ENCODE measurements at regions not wholly inside any gene's neighbourhood (a gene's known extent, or its start where the extent isn't known, plus 50 kb on each side); places are given as distances from the start of the nearest gene placed in this dataset.

- H3K4me1 ChIP-seq (replicated peaks) = no peaks in the 10 kb centered on the region
- intact Hi-C loops (cut with DNase I) = no loop called here
- H3K4me3 ChIP-seq = no peak overlapping the region
- TF ChIP-seq CTCF (IDR thresholded peaks at IDR 0.05) = no peak
- TF ChIP-seq POLR2A (IDR thresholded peaks at IDR 0.05) = no peak
- TF ChIP-seq POLR2AphosphoS5 (IDR thresholded peaks at IDR 0.05) = no peak
- WGBS = 64% methylated on average over 4 of the region's 4 CpGs
- no peak overlapping the region for H3K27ac ChIP-seq
- H3K9me3 ChIP-seq = no peaks in the 10 kb centered on the region
- no peaks in the 10 kb centered on the region for H3K27me3 ChIP-seq (replicated peaks; ENCODE audit: insufficient read depth)
- H3K36me3 ChIP-seq = no peaks in the 10 kb centered on the region
- DNase-seq (ENCODE audit: low spot score) = no peak
Observed at GRCh38 chr9:106304401-106304920, 558.5 kb upstream of the ZNF462 start.

- no peaks in the 10 kb centered on the region for H3K36me3 ChIP-seq
- H3K4me1 ChIP-seq (replicated peaks) = no peaks in the 10 kb centered on the region
- H3K27ac ChIP-seq = no peak overlapping the region
- intact Hi-C loops (cut with DNase I) = no loop called here
- no peak for DNase-seq (ENCODE audit: low spot score)
- H3K4me3 ChIP-seq = no peak overlapping the region
- no peaks in the 10 kb centered on the region for H3K9me3 ChIP-seq
- H3K27me3 ChIP-seq (replicated peaks; ENCODE audit: insufficient read depth) = no peaks in the 10 kb centered on the region
- WGBS = 24% methylated on average over 1 of the region's 1 CpG
- TF ChIP-seq POLR2AphosphoS5 (IDR thresholded peaks at IDR 0.05) (no peak), POLR2A (IDR thresholded peaks at IDR 0.05) (no peak), CTCF (IDR thresholded peaks at IDR 0.05) (no peak)
Observed at GRCh38 chr9:106305428-106306133, 557.4 kb upstream of the ZNF462 start.

- Histone ChIP-seq H3K27me3 (replicated peaks; ENCODE audit: insufficient read depth) (no peaks in the 10 kb centered on the region), H3K36me3 (no peaks in the 10 kb centered on the region), H3K4me3 (no peak overlapping the region), H3K27ac (no peak overlapping the region), H3K4me1 (replicated peaks) (no peaks in the 10 kb centered on the region), H3K9me3 (no peaks in the 10 kb centered on the region)
- no peak for DNase-seq (ENCODE audit: low spot score)
- no peak for TF ChIP-seq CTCF (IDR thresholded peaks at IDR 0.05)
- no peak for TF ChIP-seq POLR2A (IDR thresholded peaks at IDR 0.05)
- TF ChIP-seq POLR2AphosphoS5 (IDR thresholded peaks at IDR 0.05) = no peak
- intact Hi-C loops (cut with DNase I) = no loop called here
Observed at GRCh38 chr9:106307670-106308069, 555.3 kb upstream of the ZNF462 start.

- no peak for DNase-seq (ENCODE audit: low spot score)
- no peak overlapping the region for H3K4me3 ChIP-seq
- no peaks in the 10 kb centered on the region for H3K27me3 ChIP-seq (replicated peaks; ENCODE audit: insufficient read depth)
- intact Hi-C loops (cut with DNase I) = no loop called here
- H3K9me3 ChIP-seq = no peaks in the 10 kb centered on the region
- H3K4me1 ChIP-seq (replicated peaks) = no peaks in the 10 kb centered on the region
- no peaks in the 10 kb centered on the region for H3K36me3 ChIP-seq
- WGBS = 97% methylated on average over 1 of the region's 1 CpG
- TF ChIP-seq CTCF (IDR thresholded peaks at IDR 0.05) (no peak), POLR2A (IDR thresholded peaks at IDR 0.05) (no peak), POLR2AphosphoS5 (IDR thresholded peaks at IDR 0.05) (no peak)
- no peak overlapping the region for H3K27ac ChIP-seq
Observed at GRCh38 chr9:106309925-106310324, 553.0 kb upstream of the ZNF462 start.

- H3K27ac ChIP-seq = no peak overlapping the region
- no peaks in the 10 kb centered on the region for H3K9me3 ChIP-seq
- intact Hi-C loops (cut with DNase I) = no loop called here
- DNase-seq (ENCODE audit: low spot score) = no peak
- H3K27me3 ChIP-seq (replicated peaks; ENCODE audit: insufficient read depth) = no peaks in the 10 kb centered on the region
- 40% methylated on average over 1 of the region's 1 CpG for WGBS
- no peaks in the 10 kb centered on the region for H3K4me1 ChIP-seq (replicated peaks)
- TF ChIP-seq CTCF (IDR thresholded peaks at IDR 0.05) (no peak), POLR2A (IDR thresholded peaks at IDR 0.05) (no peak), POLR2AphosphoS5 (IDR thresholded peaks at IDR 0.05) (no peak)
- no peak overlapping the region for H3K4me3 ChIP-seq
- H3K36me3 ChIP-seq = no peaks in the 10 kb centered on the region
Observed at GRCh38 chr9:106310782-106311181, 552.2 kb upstream of the ZNF462 start.
